PC-3 (cell line): ENCODE measurements at regions not wholly inside any gene's neighbourhood (a gene's known extent, or its start where the extent isn't known, plus 50 kb on each side); places are given as distances from the start of the nearest gene placed in this dataset.

Experiments used
- CTCF ChIP-seq: fragments of 300-600 bp; sonication (generic); conservative IDR thresholded peaks from 2 replicates; pipeline ENCODE4 v1.5.1; 2017; ENCODE audit warnings: antibody characterized with exemption, low read depth, mild to moderate bottlenecking, low read length
- EZH2 ChIP-seq: fragments of 300-600 bp; sonication (generic); IDR thresholded peaks from one replicate; pipeline ENCODE4 v1.6.1; 2017; ENCODE audit warnings: antibody characterized with exemption, mild to moderate bottlenecking, low read length; ENCODE audit not compliant: unreplicated experiment
- EZH2phosphoT487 ChIP-seq: fragments of 300-600 bp; sonication (generic); IDR thresholded peaks from 2 replicates; pipeline ENCODE4 v1.6.1; 2018; ENCODE audit warnings: mild to moderate bottlenecking, antibody characterized with exemption, low read length, borderline replicate concordance

DNA sequence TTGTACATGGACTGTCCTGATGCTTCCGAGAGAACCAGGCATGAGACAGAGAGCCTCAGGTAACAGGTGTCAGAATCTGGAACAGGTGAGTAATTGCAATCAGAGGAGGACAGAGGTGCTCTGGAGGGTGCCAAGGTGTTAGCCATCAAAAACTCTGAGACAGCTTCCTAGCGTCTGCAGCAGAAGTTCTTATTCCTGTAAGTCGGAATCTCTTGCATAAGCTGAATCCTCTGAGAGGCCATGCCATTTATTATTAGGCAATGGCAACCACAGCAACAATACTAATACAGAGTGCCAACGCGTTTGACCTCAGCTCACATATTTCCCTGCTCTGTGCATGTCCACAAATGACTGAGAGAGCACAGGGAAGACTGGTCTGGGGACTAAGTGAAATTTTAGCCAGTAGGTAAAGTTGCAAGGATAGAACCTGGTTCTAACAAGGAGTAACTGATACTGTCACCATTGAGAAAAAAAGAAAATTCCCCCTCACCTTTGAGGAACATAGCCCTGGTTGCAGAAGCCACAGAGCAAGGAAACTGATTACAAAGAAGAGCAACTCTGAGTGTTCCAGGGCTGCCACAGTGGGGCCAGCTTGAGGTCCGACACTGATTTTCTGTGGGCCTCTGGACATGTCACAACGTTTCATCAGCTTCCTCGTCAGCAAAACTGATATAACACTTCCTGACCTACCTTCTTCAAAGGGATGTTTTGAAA is 55.1 kb upstream of the ACSL3 start:
- TF ChIP-seq EZH2 (no peak), CTCF (no peak), EZH2phosphoT487 (no peak)
